HepG2 (cell line): ENCODE measurements at regions not wholly inside any gene's neighbourhood (a gene's known extent, or its start where the extent isn't known, plus 50 kb on each side); places are given as distances from the start of the nearest gene placed in this dataset.

ENCODE experiments used
- ATAC-seq: fragments of 200-7000 bp; cut with Tn5 transposase; 3 replicates; pipeline ENCODE4 v1.9.1; 2020; ENCODE audit warnings: mild to moderate bottlenecking, moderate library complexity
- BruUV-seq: library from RNA; stranded (reverse); fragments of 400-500 nt; replicated peaks from 2 replicates; lab custom pipeline; 2021; lab: Mats Ljungman, UMichigan
- CTCF ChIA-PET: fragments of 300-600 bp; formaldehyde crosslinking; extraction: SDS; loops from one replicate; lab custom pipeline; 2021; ENCODE audit warnings: low total read pairs, inconsistent platforms, low intra/inter-chr PET ratio; lab: Yijun Ruan, JAX
- POLR2A ChIA-PET: fragments of 350-600 bp; sonication (Branson Sonifier 250); formaldehyde crosslinking; loops from one replicate; lab custom pipeline; 2020; ENCODE audit warnings: antibody characterized with exemption, inconsistent platforms; lab: Yijun Ruan, JAX
- DNase-seq: peaks from one replicate; pipeline ENCODE4 v3.0.0-alpha.2; 2015; ENCODE audit warnings: low spot score
- FAIRE-seq: peaks from 3 replicates; lab custom pipeline; 2011; peaks lifted over from hg19 to GRCh38; lab: Jason Lieb, UNC
- H2AFZ ChIP-seq: one replicate; pipeline ENCODE4 v1.6.1; 2011; ENCODE audit warnings: low read length, inconsistent platforms
- H3K27ac ChIP-seq: fragments of 300-600 bp; 3 replicates; pipeline ENCODE4 v1.8.0; 2011; ENCODE audit warnings: mixed run types, mild to moderate bottlenecking, mixed read lengths, low read length, inconsistent platforms; ENCODE audit not compliant: insufficient read depth; ENCODE audit errors: extremely low read length
- H3K27me3 ChIP-seq, 2 experiments: fragments of 200-600 bp in 1 of 2; 2 replicates in 1 of 2; 3 replicates in 1 of 2; pipeline versions ENCODE4 v1.6.0 to v1.8.0; 2011; ENCODE audit warnings: low read length in 2 of 2, mild to moderate bottlenecking in 2 of 2, moderate library complexity in 2 of 2, inconsistent platforms in 1 of 2; ENCODE audit not compliant: insufficient read depth in 2 of 2, control insufficient read depth in 1 of 2
- H3K36me3 ChIP-seq, 2 experiments: fragments of 200-600 bp in 1 of 2; replicated peaks in 1 of 2; 2 replicates in 1 of 2; 3 replicates in 1 of 2; pipeline versions ENCODE4 v1.5.1 to v1.8.0; 2011; ENCODE audit warnings: low read length in 2 of 2, inconsistent platforms in 1 of 2; ENCODE audit not compliant: insufficient read depth in 2 of 2, control insufficient read depth in 1 of 2
- H3K4me1 ChIP-seq: 2 replicates; pipeline ENCODE4 v1.5.1; 2012; ENCODE audit warnings: low read length, inconsistent platforms; ENCODE audit not compliant: insufficient read depth
- H3K4me2 ChIP-seq: 2 replicates; pipeline ENCODE4 v1.6.0; 2011; ENCODE audit warnings: low read depth, low read length, inconsistent platforms
- H3K4me3 ChIP-seq, 3 experiments: fragments of 200-600 bp in 1 of 3; sonication (generic), shearing (Covaris generic) in 1 of 3; replicated peaks in 1 of 3; 2 replicates each; pipeline ENCODE4 v1.5.1; 2011 to 2016; ENCODE audit warnings: low read length in 3 of 3, inconsistent platforms in 2 of 3, low read depth in 2 of 3, mild to moderate bottlenecking in 2 of 3, control low read depth in 1 of 3, mixed read lengths in 1 of 3; ENCODE audit not compliant: insufficient read depth in 1 of 3
- H3K79me2 ChIP-seq: one replicate; pipeline ENCODE4 v1.6.1; 2011; ENCODE audit warnings: low read length, inconsistent platforms; ENCODE audit not compliant: insufficient read depth
- H3K9ac ChIP-seq: 2 replicates; pipeline ENCODE4 v1.6.0; 2011; ENCODE audit warnings: mild to moderate bottlenecking, low read depth, low read length, inconsistent platforms; ENCODE audit not compliant: insufficient read depth
- H3K9me3 ChIP-seq: 2 replicates; pipeline ENCODE4 v1.5.1; 2012; ENCODE audit warnings: mild to moderate bottlenecking, low read length
- H4K20me1 ChIP-seq: 2 replicates; pipeline ENCODE4 v1.6.0; 2011; ENCODE audit warnings: inconsistent platforms, mild to moderate bottlenecking, low read length, moderate library complexity; ENCODE audit not compliant: insufficient read depth
- ATF7 ChIP-seq, 2 experiments: fragments of 450-650 bp in 1 of 2; sonication (generic) in 1 of 2; formaldehyde crosslinking in 1 of 2; IDR thresholded peaks; 2 replicates each; pipeline versions ENCODE4 v1.4.0 to v1.6.1; 2016 to 2020; ENCODE audit warnings: antibody characterized with exemption in 1 of 2, mild to moderate bottlenecking in 1 of 2, missing genetic modification reagents in 1 of 2
- GATA4 ChIP-seq: sonication (generic); IDR thresholded peaks from 2 replicates; pipeline ENCODE4 v1.6.1; 2016; ENCODE audit warnings: antibody characterized with exemption, low read depth, borderline replicate concordance
- GTF2F1 ChIP-seq: fragments of 150-350 bp; IDR thresholded peaks from 2 replicates; pipeline ENCODE4 v1.6.1; 2014; ENCODE audit warnings: low read length
- NRL ChIP-seq: sonication (generic); formaldehyde crosslinking; IDR thresholded peaks from 2 replicates; pipeline ENCODE4 v1.5.0; 2020; ENCODE audit warnings: missing genetic modification reagents, mild to moderate bottlenecking, moderate library complexity, borderline replicate concordance
- ZC3H13 ChIP-seq: sonication (generic); formaldehyde crosslinking; IDR thresholded peaks from 2 replicates; pipeline ENCODE4 v1.8.1; 2023; ENCODE audit warnings: mild to moderate bottlenecking, missing genetic modification reagents, moderate library complexity
- ZNF558 ChIP-seq: sonication (generic); formaldehyde crosslinking; IDR thresholded peaks from 2 replicates; pipeline ENCODE4 v1.9.0; 2022; ENCODE audit warnings: mild to moderate bottlenecking, missing genetic modification reagents, borderline replicate concordance
- WGBS: methylation state at CpG from one replicate; pipeline ENCODE4 v1.1.6; 2017; ENCODE audit warnings: low lambda C conversion rate; 5-methylcytosine and 5-hydroxymethylcytosine counted together
- in situ Hi-C: cut with HindIII; loops from 2 replicates; pipeline ENCODE4 v1.10.0; 2017; ENCODE audit warnings: low pct_unique_long_range_greater_than_20kb; ENCODE audit not compliant: extremely low pct_ligation_motif_present
- intact Hi-C: fragments of 100-400 bp; cut with micrococcal nuclease; formaldehyde crosslinking; loops from one replicate; pipeline ENCODE4 v1.10.0; 2022; ENCODE audit not compliant: unreplicated experiment

DNA sequence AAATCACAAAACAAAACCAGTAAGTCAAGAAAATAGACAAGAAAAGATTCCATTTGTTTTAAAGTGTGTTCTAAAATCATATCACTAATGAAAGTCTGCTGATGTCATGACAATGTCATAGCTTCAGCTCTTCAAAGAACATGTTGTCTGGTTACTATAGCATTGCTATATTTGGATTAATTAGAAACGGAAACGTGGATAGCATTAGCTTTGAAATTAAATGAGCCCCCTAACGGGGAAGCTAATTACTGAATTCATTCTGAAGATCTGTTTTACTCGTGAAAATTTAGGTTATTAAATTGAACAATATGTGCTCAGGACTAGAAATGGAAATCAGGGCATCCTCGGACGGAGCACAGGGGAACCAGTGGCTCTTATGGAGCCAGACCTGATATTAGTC lies 316.7 kb upstream of the AGTR1 start:
- TF ChIP-seq GATA4 (no peak), ZNF558 (CRISPR knock-in tag) (no peak), GTF2F1 (no peak), ATF7 (IDR thresholded peaks at IDR 0.05) (no peak), ATF7 (CRISPR knock-in tag; IDR thresholded peaks at IDR 0.05) (no peak)
- no peaks in the 10 kb centered on the region for H4K20me1 ChIP-seq
- 55% methylated on average over 6 of the region's 6 CpGs for WGBS
- DNase-seq (no peak), ATAC-seq (no peak), FAIRE-seq (no peak)
- no peaks in the 10 kb centered on the region for H3K4me1 ChIP-seq
- H3K9me3 ChIP-seq = no peaks in the 10 kb centered on the region
- no peak overlapping the region for H3K9ac ChIP-seq
- intact Hi-C loops (no loop called here), in situ Hi-C loops (loop anchor here (5.0 kb wide), 2 partner anchors 251 to 566 kb away; no protein-coding TSS in a partner anchor)
- H3K79me2 ChIP-seq = no peaks in the 10 kb centered on the region
- no peaks in the 10 kb centered on the region for H3K27me3 ChIP-seq
- ChIA-PET CTCF (interaction anchor here (2.4 kb wide), 1 partner anchor 338 kb away, joined by 21 read pairs; no protein-coding TSS in a partner anchor), POLR2A (interaction anchor here (2.1 kb wide), 1 partner anchor 220 kb away, joined by 9 read pairs; no protein-coding TSS in a partner anchor)
- H2AFZ ChIP-seq = no peak overlapping the region
- no peak overlapping the region for H3K4me3 ChIP-seq
- no TSS peak for BruUV-seq
- H3K4me2 ChIP-seq = no peak overlapping the region
- no peak overlapping the region for H3K27ac ChIP-seq
- H3K36me3 ChIP-seq = no peaks in the 10 kb centered on the region

- DNase-seq (no peak), ATAC-seq (no peak), FAIRE-seq (no peak)
- WGBS = 0% methylated on average over 4 of the region's 4 CpGs
- Histone ChIP-seq H3K9me3 (no peaks in the 10 kb centered on the region), H4K20me1 (no peaks in the 10 kb centered on the region), H3K4me1 (no peaks in the 10 kb centered on the region), H3K27ac (no peak overlapping the region), H3K36me3 (no peaks in the 10 kb centered on the region), H3K79me2 (no peaks in the 10 kb centered on the region), H3K9ac (no peak overlapping the region), H2AFZ (no peak overlapping the region), H3K4me3 (no peak overlapping the region), H3K4me2 (no peak overlapping the region), H3K27me3 (no peaks in the 10 kb centered on the region)
- intact Hi-C loops = no loop called here
- no peak for TF ChIP-seq NRL (CRISPR knock-in tag)
- no peak for TF ChIP-seq ZC3H13 (CRISPR knock-in tag)
- ChIA-PET CTCF (no interaction called here), POLR2A (no interaction called here)
- in situ Hi-C loops = no loop called here
- BruUV-seq = no TSS peak
Measured at GRCh38 chr3:148389916-148390315, 307.8 kb upstream of the AGTR1 start.
